Esophagus squamous epithelium (tissue), 4 donors: ENCODE measurements at regions not wholly inside any gene's neighbourhood (a gene's known extent, or its start where the extent isn't known, plus 50 kb on each side); places are given as distances from the start of the nearest gene placed in this dataset.

Source experiments
- POLR2A ChIP-seq, 4 donors: fragments of 450-650 bp; IDR thresholded peaks; one replicate each; pipeline ENCODE4 v1.6.1; 2017; ENCODE audit warnings: antibody characterized with exemption in 4 of 4, mild to moderate bottlenecking in 4 of 4, moderate library complexity in 3 of 4
- TF ChIP-seq, protein P1 (sequence below), 6 experiments: fragments of 450-650 bp in 4 of 6; fragments of 200-600 bp in 2 of 6; sonication (generic) in 2 of 6; IDR thresholded peaks; one replicate each; pipeline ENCODE4 v1.5.1; 2016 to 2019; ENCODE audit warnings: antibody characterized with exemption in 6 of 6, mild to moderate bottlenecking in 4 of 6, moderate library complexity in 4 of 6

DNA sequence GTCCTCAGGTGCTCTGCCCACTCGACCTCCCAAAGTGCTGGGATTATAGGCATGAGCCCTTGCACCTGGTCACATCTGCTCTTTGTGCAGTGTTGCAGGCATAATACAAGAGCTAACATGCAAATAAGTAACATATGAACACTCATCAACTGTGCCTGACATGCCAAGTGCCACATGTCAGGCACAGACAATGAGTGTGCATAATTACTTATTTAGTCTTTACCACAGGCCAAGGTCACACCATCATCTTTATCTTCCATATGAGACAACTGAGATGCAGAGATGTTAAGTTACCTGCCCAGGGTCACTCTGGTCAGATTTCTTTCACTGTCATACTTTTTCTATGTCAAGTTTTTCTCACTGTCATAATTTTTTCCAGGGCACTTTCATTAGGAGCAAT is 126.1 kb downstream of the PPIAL4G start:
- TF ChIP-seq, protein P1, sequence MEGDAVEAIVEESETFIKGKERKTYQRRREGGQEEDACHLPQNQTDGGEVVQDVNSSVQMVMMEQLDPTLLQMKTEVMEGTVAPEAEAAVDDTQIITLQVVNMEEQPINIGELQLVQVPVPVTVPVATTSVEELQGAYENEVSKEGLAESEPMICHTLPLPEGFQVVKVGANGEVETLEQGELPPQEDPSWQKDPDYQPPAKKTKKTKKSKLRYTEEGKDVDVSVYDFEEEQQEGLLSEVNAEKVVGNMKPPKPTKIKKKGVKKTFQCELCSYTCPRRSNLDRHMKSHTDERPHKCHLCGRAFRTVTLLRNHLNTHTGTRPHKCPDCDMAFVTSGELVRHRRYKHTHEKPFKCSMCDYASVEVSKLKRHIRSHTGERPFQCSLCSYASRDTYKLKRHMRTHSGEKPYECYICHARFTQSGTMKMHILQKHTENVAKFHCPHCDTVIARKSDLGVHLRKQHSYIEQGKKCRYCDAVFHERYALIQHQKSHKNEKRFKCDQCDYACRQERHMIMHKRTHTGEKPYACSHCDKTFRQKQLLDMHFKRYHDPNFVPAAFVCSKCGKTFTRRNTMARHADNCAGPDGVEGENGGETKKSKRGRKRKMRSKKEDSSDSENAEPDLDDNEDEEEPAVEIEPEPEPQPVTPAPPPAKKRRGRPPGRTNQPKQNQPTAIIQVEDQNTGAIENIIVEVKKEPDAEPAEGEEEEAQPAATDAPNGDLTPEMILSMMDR (IDR thresholded peaks at IDR 0.05), result no peak
- TF ChIP-seq POLR2A (IDR thresholded peaks at IDR 0.05), result no peak
